Occipital lobe (tissue), 1 donor: ENCODE measurements at regions not wholly inside any gene's neighbourhood (a gene's known extent, or its start where the extent isn't known, plus 50 kb on each side); places are given as distances from the start of the nearest gene placed in this dataset.
"Not testable (repeated sequence)": the region's sequence is repeated elsewhere in the genome, so short reads cannot be mapped to it uniquely, and the experiment has no call there.

Experiments used
- DNase-seq: peaks from one replicate; lab custom pipeline; 2025; lab: John Stamatoyannopoulos, UW

DNA sequence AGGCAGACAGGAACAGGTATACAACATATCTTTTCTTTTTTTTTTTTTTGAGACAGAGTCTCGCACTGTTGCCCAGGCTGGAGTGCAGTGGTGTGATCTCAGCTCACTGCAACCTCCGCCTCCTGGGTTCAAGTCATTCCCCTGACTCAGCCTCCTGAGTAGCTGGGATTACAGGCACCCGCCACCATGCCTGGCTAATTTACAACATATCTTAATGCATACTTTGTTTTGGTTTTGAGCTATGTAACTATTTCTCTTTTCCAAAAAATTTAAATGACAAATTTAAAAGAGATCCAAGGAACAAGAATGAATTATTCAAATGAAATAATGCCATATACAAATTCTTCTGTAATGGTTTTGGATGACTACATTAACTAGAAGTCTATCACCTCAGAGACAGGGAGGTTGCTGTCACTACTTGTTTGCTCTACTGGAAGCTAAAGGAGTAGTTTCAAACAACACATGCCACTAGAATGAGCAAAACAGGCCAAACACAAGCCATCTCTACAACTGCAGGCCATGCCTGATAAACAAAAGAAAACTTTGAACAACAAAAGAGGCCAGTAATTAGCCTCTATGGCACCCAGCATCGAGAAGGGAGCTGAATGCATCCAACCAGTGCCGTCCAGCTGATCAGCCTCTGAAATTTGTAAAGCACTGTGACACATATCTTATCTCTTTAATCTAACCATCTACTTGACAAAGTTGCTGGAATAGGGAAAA is 133.6 kb upstream of the VOPP1 start:
- DNase-seq, result not testable (repeated sequence)

DNA sequence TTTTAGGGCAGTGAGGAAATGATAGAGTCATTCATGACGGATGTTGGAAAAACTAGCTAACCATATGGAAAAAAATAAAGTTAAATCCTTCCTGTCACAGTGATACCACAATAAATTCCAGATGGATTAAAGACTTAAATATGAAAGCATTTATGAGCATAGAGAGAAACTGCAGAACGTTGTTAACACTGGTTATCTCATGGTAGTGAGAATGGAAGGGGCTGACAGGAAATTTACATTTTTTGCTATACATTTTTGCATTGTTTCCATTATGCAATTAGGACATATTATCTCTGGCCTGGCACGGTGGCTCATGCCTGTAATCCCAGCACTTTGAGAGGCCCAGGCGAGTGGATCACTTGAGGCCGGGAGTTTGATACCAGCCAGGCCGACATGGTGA is 130.5 kb upstream of the VOPP1 start:
- DNase-seq, result not testable (repeated sequence)

DNA sequence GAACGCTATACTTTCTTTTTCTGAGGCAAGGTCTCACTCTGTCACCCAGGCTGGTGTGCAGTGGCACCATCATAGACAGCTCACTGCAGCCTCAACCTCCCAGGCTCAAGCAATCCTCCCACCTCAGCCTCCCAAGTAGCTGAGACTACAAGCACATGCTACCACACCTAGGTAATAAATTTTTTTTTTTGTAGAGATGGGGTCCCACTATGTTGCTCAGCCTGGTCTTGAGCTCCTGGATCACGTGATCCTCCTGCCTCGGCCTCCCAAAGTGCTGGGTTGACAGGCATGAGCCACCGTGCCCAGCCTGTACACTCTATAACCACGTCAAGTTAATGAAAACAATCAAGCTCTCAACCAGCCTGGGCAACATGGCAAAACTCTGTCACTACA is 127.1 kb upstream of the VOPP1 start:
- not testable (repeated sequence) for DNase-seq

DNA sequence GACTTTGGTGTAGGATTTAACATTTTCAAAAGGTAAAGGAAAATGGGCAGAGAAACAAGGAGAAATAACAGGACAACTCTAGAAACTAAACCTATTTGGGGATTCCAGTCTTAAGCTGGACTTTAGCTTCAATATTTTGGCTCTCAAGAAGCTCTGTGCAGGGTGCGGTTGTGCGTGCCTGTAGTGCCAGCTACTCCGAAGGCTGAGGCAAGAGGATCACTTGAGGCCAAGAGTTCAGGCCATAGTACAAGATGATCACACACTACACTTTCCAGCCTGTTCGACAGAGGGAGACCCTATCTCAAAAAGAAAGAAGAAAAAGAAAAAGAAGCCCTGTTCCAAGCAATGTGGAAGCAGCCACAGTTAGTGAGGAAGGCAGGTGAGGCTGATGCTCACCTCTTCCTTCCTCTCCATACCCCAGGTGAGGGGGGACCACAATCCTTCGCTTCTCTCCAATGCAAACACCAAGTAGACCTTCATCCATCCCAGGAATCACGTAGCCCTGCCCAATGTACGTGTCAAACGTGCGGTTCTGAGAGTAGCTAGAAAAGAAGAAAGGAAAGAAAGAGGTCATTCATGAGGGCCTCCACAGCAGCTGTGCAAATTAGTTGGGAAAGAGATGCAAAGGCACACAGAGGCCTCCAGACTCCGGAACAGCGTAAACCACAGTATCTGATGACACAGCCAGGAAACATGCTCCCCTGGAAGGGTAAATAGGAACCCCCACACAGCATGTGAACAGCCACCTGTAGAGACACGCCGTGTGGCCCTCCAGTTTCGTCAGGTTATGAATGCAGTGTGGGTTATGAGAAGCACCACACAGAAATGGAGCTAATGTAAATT is 126.5 kb upstream of the VOPP1 start:
- DNase-seq, result not testable (repeated sequence)

DNA sequence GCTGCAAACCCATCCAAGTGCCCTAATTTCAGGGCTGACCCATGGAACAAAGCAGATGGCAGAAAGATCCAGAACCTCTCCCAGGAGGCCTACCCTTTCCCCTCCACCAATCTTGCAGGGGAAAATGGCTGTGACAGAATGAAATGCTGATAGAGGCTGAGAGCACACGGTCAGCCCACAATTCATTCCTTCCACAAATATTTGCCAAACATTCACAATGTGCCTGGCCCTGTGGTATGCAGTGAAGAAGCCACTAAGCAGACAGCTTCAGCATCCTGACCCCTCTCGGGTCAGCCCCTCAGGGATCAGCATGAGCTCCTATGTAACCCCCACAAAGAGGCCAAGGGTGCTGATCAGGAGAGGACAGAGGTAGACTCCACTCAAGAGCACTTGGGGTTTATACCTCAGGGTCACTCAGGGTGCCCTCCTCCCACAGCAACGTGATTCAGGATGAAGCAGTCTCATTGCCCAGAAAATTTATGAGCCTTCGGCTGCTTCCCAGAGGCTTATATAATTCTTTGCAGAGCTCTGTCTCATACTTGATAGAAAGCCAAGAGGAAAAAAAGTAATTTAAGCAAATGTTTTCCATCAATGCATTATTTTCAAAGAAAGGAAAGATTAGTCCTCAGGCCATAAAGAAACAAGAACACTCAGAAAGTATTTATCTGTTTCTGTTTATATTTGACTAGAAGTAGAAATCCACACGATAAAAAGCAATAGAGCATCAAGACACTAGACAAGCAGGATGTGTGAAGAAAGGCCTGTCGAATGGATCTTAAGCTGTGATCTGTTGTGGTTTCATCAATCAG is 123.8 kb upstream of the VOPP1 start:
- not testable (repeated sequence) for DNase-seq

DNA sequence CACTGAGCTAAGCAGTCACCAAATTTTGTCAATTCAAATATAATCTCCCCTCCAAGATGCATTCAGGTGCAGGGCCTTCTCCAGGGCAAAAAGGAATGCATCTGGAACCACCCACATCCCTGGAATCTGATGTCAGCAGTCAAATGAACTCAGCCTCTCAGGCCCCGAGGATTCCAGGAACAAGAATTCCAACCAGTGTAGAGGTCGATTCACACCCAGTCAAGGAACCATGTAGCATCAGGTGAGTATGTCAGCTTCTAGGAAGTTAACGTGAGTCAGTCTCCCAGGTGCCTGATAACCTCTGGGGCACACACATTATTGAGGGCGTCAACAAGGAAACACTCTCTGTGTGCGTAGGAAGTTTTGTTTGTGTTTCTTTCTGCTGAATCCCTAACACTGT is 122.2 kb upstream of the VOPP1 start:
- DNase-seq, result not testable (repeated sequence)

DNA sequence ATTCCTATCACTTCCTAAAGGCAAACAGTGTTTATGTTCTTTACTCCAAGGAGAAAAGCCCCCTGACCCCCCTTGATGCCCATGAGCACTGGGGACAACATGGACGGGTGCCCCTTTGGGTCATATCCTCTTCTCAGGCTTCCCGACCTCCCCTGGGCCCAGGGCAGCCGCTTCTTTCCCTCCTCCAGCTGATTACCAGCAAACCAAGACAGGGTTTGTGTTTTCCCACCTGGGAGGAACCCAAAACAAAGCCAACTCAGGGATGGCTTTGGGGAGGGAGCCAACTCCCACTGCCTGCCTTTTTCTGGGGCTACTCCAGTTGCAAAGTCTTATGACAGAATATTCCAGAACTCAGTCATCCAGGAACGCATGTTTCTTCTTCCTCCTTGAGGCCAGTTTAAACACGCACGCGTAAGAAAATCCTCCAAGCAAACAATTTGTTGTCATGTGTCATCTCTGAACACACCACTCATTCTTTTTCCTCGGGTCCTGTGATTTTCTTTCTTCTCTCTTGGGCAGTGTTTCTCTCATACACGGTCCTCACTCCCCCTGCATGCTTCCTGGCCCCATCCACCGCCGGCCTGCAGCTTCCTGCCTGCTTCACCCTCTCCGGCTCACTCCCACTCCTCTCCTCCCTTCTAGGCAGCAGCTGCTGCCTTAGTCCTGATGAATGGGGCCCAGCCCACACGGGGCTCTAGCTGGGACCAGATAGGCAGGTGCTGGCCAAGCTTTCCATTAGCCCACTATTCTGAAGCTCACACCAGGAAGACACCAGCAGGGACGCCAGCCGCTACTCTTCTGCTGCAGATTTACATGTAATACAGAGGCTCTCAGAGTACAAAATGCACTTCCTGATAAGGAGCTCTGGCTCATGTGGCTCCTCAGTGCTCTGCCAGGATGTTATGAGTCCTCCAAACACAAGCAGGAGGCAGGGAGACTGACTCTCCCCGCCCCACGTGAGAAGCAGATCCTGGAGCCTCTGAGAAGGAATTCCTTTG is 116.7 kb upstream of the VOPP1 start:
- DNase-seq, result not testable (repeated sequence)

DNA sequence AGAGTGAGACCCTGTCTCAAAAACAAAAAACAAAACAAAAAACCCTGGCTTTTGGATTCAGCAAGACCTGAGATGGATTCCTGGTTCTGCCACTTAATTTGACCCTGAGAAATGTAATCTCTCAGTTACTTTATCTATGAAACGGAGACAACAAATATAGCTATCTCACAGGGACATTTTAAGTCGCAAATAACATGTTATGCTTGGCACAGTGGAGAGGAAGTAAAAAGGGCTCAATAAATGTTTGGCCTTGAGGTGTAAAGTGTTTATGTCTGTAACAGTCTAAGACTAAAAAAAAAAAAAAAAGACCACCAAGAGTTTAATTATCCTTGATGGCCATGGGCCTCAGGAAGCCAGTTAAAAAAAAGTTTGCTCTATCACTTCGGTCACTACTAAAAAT is 116.0 kb upstream of the VOPP1 start:
- not testable (repeated sequence) for DNase-seq

DNA sequence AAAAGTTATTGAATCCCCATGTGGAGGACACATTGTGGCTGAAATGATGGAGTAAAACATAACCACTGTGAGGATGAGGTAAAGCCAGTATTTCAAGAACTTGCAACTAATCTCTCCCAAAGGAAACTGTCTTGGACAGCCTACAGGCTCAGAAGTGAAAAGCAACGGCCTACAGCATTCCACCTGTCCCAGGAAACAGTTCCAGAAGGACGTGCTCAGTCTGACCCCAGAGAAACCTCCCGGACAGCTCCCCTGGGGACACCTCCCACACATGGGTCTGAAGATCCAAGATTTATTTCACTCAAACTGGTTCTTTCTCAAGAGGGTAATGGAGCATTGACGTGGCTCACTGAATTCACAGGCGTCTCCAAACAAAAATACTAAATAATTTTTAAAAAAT is 115.0 kb upstream of the VOPP1 start:
- DNase-seq, result not testable (repeated sequence)

DNA sequence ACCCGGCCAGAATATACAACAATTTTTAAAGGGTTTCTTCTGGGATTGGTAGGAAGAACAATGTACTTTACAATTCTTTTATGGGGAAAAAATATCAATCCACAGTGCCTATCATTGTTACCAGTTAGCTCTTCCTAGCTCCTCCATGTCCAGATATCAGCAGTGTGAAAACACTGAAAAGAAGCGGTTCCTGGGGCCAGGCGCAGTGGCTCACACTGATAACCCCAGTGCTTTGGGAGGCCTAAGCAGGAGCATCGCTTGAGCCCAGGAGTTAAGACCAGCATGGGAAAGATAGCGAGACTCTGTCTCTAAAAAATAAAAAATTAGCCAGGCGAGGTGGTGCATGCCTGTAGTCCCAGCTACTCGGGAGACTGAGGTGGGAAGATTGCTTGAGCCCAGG is 114.5 kb upstream of the VOPP1 start:
- DNase-seq, result not testable (repeated sequence)

DNA sequence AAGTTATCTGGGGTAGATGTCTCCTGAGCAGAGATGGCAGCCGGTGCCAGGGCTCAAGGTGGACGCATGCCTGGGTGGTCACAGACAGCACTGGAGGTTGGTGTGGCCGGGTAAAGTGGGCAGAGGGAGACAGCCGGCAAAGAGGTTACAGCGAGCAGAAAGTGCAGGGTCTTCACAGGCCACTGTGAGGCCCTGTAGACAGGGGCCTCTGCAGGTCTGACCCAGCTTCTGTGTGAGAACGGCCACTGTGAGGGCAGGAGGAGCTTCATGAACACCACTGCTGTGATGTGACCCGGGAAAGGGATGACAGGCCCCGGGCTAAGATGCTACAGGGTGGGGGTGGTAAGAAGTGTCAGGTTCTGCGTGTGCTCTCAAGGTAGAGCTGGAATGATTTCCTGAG is 111.2 kb upstream of the VOPP1 start:
- DNase-seq, result not testable (repeated sequence)

DNA sequence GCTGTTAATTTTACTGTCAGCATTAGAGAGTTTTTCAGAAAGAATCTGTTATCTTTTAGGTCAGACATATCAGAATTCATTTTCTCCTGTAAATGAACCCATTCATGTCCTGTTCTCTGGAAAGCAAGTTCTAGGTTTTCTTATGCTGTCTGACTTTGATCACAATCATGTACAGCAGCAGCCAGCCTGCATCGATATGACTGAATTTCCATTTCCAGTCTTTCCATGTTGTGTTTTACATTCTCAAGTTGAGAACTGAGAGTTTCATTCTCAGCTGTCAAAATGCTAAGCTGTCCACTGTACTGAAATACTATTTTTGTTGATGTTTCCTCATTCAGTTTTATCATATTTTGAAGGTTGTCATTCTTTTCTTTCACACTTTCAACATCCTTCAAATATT is 103.3 kb upstream of the VOPP1 start:
- not testable (repeated sequence) for DNase-seq

DNA sequence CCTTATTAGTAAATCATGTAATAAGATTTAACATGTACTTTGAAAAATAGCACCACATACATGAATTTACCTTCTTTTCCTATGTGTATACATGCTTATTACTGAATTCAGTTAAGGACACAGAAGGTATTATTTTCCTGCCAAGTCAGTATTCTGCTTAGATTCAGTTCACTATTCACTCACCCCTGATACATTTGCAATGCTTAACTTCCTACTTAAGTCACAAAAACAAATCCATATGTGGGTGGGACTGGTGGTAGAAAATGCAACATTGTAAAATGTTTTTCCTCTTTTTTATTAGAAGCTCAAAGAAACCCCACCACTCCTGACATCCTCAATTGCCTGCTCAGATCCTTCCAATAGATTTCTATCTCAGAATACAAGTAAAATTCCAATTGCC is 101.2 kb upstream of the VOPP1 start:
- not testable (repeated sequence) for DNase-seq

DNA sequence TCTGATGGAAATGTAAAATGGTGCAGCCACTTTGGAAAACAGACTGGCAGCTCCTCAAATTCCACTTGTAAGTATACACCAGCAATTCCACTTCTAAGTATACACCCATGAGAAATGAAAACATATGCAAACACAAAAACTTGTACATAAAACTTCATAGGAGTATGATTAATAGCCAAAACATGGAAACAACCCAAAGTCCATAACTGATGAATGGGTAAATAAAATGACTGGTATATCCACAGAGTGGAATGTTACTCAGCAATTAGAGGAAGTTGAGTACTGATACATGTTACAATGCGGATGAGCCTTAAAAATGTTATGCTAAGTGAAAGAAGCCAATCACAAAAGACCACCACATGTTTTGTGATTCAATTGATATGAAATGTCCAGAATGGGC is 99.8 kb upstream of the VOPP1 start:
- not testable (repeated sequence) for DNase-seq

DNA sequence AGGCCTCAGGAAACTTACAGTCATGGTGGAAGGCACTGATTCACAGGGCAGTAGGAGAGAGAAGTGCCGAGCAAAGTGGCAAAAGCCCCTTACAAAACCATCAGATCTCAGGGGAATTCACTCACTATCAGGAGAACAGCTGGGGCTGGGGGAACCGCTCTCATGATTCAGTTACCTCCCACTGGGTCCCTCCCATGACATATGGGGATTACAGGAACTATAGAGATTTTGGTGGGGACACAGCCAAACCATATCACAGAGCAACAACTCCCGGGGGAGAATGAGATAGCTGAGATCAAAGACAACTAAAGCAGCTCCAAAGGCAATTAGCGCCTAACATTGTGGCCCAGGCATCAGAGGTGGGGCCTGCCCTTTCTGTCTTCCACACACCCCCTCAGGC is 85.4 kb upstream of the VOPP1 start:
- DNase-seq, result no peak

DNA sequence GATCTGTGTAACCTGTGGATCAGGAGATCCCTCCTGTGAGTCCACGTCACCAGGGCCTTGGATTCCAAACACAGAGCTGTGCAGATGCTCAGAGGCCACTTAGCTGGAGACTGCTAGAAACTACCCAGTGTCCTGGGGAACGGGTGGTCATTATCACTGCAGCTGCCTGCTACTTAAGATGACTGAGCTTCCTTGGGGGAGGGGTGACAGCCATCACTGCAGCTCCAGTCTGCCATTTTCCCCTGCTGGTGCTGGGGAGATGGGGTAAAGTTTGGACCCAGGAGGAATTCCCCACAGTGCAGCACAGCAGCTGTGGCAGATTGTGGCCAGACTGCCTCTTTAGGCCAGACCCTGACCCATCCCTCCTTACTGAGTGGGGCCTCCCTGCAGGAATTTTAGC is 78.8 kb upstream of the VOPP1 start:
- no peak for DNase-seq

DNA sequence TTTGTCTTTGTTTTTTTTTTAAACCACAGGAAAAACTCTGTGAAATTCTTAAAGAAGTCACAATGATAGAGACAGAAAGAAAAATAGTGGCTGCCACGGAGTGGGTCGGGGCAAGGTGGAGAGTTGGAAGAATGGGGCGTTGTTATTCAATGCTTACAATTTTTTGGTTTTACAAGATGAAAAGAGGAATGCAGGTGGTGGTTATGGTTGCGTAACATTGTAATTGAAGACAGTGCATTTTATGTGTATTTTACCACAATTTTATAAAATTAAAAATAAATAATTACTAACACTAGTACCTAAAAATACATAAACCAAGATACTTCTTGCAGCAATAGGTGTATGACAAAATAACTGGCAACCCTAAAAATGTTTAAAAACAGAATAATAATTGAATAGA is 76.9 kb upstream of the VOPP1 start:
- DNase-seq, result no peak

DNA sequence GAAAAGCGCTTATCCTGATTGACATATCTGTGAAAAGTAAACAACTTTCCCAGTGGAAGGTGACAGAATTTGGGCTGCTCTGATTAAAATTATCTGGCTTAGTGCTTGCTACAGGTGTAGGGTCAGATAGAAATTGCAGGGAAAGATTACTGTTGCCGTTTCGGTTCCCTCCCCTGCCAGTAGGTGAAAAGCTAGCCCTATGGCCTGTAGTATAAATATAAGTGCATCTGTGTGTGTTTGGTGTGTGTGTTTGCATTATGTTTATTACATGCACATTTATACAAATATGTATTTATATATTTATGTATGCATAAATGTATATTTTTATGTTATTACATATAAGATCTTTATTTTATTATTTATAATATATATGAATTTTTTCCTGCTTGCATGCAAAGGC is 72.3 kb upstream of the VOPP1 start:
- DNase-seq, result no peak

DNA sequence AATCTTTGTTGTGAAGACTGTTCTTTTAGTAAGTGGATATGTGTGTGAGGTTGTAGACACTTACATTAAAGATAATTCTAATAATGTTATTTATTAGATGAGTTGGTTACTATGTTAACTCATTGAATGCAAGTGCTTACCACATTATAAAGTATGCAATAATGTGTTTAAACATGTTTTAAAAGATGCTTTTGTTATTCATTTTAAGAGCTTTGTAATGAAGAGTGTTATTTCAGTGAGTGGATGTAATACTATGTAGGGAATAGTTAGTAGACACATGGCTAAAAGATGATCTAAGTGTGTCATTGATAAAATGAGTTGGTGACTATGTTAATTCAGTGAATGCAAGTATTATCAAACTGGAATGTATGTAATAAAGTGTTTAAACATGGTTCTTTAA is 70.0 kb upstream of the VOPP1 start:
- no peak for DNase-seq

DNA sequence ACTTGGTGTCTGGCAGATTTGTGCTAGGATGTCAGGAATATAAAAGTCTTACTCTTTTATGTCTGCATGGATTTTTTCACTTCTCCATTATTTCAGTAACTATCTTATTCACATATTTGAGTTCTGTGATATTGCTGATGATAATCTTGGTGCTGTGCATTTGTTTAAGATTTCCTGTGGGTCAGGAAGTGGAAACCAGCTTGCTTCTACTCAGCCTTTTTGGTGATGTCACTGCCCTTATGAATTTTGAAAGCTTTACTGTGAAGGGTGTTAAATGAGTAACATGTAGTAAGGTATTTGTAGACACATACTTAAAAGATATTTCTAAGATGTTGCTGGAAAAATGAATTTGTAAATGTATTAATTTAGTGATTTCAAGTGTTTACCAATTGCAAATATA is 69.5 kb upstream of the VOPP1 start:
- no peak for DNase-seq

DNA sequence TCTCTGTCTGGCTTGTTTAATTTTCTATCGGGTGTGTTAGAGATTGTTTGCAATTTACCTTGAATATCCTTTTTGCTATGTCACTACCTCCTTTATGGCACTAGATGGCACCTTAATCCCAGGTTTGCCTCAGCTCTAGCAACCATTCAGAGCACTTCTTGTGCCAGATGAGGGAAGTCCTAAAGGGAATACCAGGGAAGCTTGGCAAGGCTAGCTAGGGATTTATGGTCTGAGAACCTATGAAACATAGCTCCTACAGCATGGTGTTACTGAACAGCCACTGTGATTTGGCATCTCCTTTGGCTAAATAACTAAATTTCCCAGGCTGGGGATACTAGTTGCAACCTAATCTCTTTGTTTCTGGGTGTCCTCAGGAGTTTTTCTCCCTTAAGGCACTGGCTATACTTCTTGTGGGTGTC is 69.0 kb upstream of the VOPP1 start:
- DNase-seq, result peak; percentile 4
